Activated CD8-positive, alpha-beta memory T cell treated with anti-CD3 and anti-CD28 coated beads for 4 hours (primary cell): ENCODE measurements at regions not wholly inside any gene's neighbourhood (a gene's known extent, or its start where the extent isn't known, plus 50 kb on each side); places are given as distances from the start of the nearest gene placed in this dataset.
"Not testable (repeated sequence)": the region's sequence is repeated elsewhere in the genome, so short reads cannot be mapped to it uniquely, and the experiment has no call there.

ENCODE experiments used
- DNase-seq, 2 donors: peaks; one replicate each; pipeline ENCODE4 v3.0.0-alpha.2; 2020; ENCODE audit warnings: low read depth in 2 of 2

GRCh38 chr22:49676783-49677494 is 150.7 kb downstream of the BRD1 start:
- no peak for DNase-seq

DNA sequence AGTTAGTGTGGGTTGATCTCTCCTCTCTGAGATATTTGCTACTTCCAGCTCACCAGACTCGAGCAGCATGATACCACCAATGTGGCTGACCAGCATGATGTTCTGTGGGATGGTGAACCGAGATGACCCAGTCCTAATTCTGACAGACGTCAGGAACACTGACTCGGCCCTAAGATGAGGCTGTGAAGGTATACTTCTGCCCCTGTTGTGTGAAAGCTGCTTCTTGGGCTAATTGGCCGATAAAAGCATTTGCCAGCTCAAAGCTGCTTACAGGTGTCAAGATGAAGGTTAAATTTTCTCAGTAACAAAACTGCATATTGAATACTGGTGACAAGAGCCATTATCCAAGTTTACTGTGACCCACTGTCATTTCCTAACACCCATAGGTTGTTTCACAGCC is 151.4 kb downstream of the BRD1 start:
- DNase-seq = no peak

- no peak for DNase-seq
These were observed 153.1 kb downstream of the BRD1 start for GRCh38 chr22:49674479-49675050.

DNA sequence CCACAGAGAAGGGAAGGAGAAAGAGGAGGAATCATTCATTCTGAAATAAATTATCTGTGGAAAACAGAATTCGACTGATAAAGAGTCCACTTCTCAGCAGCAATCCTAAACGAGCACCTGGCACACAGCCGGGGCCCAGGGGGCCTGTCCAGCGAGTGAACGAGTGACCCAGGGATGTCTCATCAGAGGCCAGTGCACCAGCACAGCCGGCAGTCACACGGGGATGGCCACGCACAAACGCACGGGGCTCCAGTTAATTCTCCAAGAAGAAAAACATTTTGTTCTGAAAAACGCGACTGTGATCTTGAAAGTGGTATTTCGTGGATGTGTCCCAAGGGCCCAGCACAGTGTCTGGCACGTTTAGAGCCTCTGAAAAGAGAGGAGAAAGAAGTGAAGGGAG is 154.6 kb downstream of the BRD1 start:
- DNase-seq = no peak

GRCh38 chr22:49672014-49672516 is 155.6 kb downstream of the BRD1 start:
- no peak for DNase-seq

GRCh38 chr22:49671331-49672013 is 156.2 kb downstream of the BRD1 start:
- DNase-seq = no peak

GRCh38 chr22:49670456-49671330 is 157.0 kb downstream of the BRD1 start:
- DNase-seq = no peak

- not testable (repeated sequence) for DNase-seq
These were observed 157.7 kb downstream of the BRD1 start for GRCh38 chr22:49669969-49670455.

GRCh38 chr22:49669427-49669968 is 158.2 kb downstream of the BRD1 start:
- DNase-seq = not testable (repeated sequence)

GRCh38 chr22:49668402-49668801 is 159.3 kb downstream of the BRD1 start:
- DNase-seq = no peak

DNA sequence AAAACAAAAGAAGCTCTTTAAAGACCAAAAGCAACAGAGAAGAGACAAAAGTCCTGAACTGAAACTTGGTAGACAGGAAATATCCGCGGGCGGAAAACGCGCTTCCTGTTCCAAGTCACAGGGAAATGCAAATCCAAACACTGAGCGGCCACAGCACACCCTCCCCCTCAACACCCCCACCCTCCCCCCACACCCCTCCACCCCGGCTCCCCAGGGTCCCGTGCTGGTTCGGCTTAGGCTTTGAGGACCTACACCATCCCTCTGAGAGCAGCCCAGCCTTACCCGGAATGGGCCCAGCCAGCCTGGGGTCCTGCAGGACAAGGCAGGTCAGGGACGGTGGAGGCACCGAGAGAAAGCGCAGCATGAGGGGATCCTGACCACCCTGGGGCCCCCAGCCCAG is 160.4 kb downstream of the BRD1 start:
- no peak for DNase-seq

DNA sequence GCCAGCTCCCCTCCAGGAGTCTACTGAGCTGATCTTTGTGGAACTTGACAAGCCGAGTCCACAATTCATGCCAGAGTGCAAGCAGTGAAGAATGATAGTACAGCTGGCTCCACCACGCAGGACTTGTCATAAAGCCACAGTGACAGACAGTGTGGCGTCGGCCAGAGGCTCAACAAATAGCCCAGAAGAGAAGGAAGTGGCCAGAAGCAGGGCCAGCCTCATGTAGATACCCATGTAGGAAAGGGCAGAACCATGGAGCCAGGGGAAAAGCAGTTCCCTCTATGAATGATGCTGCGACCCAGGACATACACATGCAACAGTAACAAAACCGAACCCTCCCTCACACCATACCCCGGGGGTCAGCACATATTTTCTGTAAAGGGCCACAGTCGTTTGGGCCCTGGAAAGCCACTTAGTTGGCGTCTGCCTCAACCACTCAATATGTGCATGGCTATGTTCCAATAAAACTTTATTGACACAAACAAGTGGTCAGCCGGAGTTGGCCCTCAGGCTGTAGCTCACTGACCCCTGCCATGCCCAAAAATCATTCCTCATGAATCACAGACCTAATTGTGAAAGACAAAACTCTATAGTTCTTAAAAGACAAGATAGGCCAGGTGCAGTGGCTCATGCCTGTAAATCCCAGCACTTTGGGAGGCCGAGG is 161.4 kb downstream of the BRD1 start:
- no peak for DNase-seq

GRCh38 chr22:49664891-49665290 is 162.8 kb downstream of the BRD1 start:
- DNase-seq = no peak

DNA sequence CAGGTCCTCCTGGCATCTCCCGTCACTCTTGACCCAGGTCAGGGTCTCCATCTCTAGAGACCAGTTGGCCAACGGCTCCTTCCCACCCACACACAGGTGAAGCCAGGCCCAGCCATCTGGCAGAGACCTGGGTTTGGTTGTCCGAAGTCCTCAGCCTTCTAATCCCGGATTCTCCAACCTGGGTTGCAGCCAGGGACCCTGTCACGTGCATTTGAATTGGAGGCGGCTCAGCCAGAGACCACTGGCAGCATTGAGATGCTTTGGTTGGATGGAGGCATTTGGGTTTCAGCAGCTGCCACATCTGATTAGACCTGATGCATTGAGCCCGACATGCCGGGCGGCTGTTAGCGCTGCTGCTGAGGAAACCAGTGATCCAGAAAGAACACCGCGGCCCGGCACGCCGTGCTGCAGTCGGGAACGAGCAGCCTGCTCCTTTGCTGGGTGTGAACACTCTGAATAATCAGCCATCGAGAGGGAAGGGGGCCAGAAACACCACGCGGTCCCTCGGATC is 163.2 kb downstream of the BRD1 start:
- no peak for DNase-seq

- DNase-seq = no peak
These were observed 163.8 kb downstream of the BRD1 start for GRCh38 chr22:49663823-49664222.

- DNase-seq = no peak
These were observed 164.4 kb downstream of the BRD1 start for GRCh38 chr22:49663311-49663711.

GRCh38 chr22:49662681-49663080 is 165.0 kb downstream of the BRD1 start:
- no peak for DNase-seq

GRCh38 chr22:49660794-49661781 is 166.6 kb downstream of the BRD1 start:
- no peak for DNase-seq

DNA sequence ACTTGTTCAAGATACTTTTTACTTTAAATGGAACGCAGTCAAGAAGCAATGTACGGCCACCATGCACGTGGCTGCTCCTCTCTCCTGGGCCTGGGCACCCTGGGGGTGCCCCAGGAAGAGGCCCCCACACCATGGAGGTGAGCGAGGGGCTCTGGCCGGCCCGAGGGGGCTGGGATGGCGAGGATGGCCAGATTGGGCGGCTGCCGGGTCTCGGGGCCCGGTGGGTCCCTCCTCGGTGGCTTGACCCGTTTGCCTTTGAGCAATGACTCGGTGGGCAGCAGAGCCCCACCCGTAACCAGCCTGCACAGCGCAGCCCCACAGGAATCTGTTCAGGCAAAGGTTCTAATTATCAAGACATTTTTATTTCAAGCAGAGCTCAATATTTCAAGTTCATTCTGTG is 167.4 kb downstream of the BRD1 start:
- no peak for DNase-seq

DNA sequence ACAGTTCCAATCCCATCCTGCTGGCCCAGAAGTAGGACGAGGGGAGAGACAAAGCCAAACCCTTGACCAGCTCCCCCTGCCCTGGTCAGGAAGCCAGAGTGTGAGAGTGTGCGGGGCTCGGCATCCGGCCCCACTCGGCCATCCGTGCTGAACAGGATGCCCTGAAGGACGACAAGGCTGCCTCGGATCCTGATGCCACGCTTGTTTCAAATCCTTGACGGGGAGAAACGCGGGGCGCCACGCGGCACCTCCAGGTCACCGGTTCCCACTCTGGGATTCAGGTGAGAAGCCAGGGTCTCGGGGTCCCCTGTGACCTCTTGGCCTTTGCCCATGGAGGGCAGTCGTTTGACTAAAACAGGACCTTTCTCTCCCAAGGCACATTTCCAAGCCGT is 167.8 kb downstream of the BRD1 start:
- DNase-seq = no peak
